Uterus (tissue), 2 donors: ENCODE measurements at regions not wholly inside any gene's neighbourhood (a gene's known extent, or its start where the extent isn't known, plus 50 kb on each side); places are given as distances from the start of the nearest gene placed in this dataset.

Source experiments
- POLR2A ChIP-seq, 2 donors: fragments of 450-650 bp; IDR thresholded peaks; one replicate each; pipeline ENCODE4 v1.6.1; 2016; ENCODE audit warnings: antibody characterized with exemption in 2 of 2, mild to moderate bottlenecking in 1 of 2, moderate library complexity in 1 of 2
- TF ChIP-seq, protein P1 (sequence below), 4 experiments: fragments of 200-600 bp in 2 of 4; fragments of 450-650 bp in 2 of 4; sonication (generic) in 2 of 4; IDR thresholded peaks; one replicate each; pipeline ENCODE4 v1.5.1; 2016 to 2019; ENCODE audit warnings: antibody characterized with exemption in 4 of 4, mild to moderate bottlenecking in 2 of 4, moderate library complexity in 1 of 4

- TF ChIP-seq, protein P1, sequence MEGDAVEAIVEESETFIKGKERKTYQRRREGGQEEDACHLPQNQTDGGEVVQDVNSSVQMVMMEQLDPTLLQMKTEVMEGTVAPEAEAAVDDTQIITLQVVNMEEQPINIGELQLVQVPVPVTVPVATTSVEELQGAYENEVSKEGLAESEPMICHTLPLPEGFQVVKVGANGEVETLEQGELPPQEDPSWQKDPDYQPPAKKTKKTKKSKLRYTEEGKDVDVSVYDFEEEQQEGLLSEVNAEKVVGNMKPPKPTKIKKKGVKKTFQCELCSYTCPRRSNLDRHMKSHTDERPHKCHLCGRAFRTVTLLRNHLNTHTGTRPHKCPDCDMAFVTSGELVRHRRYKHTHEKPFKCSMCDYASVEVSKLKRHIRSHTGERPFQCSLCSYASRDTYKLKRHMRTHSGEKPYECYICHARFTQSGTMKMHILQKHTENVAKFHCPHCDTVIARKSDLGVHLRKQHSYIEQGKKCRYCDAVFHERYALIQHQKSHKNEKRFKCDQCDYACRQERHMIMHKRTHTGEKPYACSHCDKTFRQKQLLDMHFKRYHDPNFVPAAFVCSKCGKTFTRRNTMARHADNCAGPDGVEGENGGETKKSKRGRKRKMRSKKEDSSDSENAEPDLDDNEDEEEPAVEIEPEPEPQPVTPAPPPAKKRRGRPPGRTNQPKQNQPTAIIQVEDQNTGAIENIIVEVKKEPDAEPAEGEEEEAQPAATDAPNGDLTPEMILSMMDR (IDR thresholded peaks at IDR 0.05), result no peak
- no peak for TF ChIP-seq POLR2A (IDR thresholded peaks at IDR 0.05)
Measured at GRCh38 chr7:68627247-68627864, 970.9 kb upstream of the AUTS2 start.
